ENCODE measurements at regions not wholly inside any gene's neighbourhood (a gene's known extent, or its start where the extent isn't known, plus 50 kb on each side); places are given as distances from the start of the nearest gene placed in this dataset.

- no peak for TF ChIP-seq CTCF (conservative IDR thresholded peaks at IDR 0.05; ENCODE audit: low read length)
- no peak for TF ChIP-seq EZH2phosphoT487 (IDR thresholded peaks at IDR 0.05; ENCODE audit: borderline replicate concordance)
Observed at GRCh38 chr3:78277801-78278200, 1237.9 kb downstream of the ROBO2 start.
